HepG2 (cell line): ENCODE measurements at regions not wholly inside any gene's neighbourhood (a gene's known extent, or its start where the extent isn't known, plus 50 kb on each side); places are given as distances from the start of the nearest gene placed in this dataset.
A peak's percentile ranks its signal among the peaks of the same experiment; 100 is the strongest.

ENCODE experiments used
- ATAC-seq: fragments of 200-7000 bp; cut with Tn5 transposase; 3 replicates; pipeline ENCODE4 v1.9.1; 2020; ENCODE audit warnings: mild to moderate bottlenecking, moderate library complexity
- BruUV-seq: library from RNA; stranded (reverse); fragments of 400-500 nt; replicated peaks from 2 replicates; lab custom pipeline; 2021; lab: Mats Ljungman, UMichigan
- CTCF ChIA-PET: fragments of 300-600 bp; formaldehyde crosslinking; extraction: SDS; loops from one replicate; lab custom pipeline; 2021; ENCODE audit warnings: low total read pairs, inconsistent platforms, low intra/inter-chr PET ratio; lab: Yijun Ruan, JAX
- POLR2A ChIA-PET: fragments of 350-600 bp; sonication (Branson Sonifier 250); formaldehyde crosslinking; loops from one replicate; lab custom pipeline; 2020; ENCODE audit warnings: antibody characterized with exemption, inconsistent platforms; lab: Yijun Ruan, JAX
- DNase-seq: peaks from one replicate; pipeline ENCODE4 v3.0.0-alpha.2; 2015; ENCODE audit warnings: low spot score
- FAIRE-seq: peaks from 3 replicates; lab custom pipeline; 2011; peaks lifted over from hg19 to GRCh38; lab: Jason Lieb, UNC
- H2AFZ ChIP-seq: one replicate; pipeline ENCODE4 v1.6.1; 2011; ENCODE audit warnings: low read length, inconsistent platforms
- H3K27ac ChIP-seq: fragments of 300-600 bp; 3 replicates; pipeline ENCODE4 v1.8.0; 2011; ENCODE audit warnings: mixed run types, mild to moderate bottlenecking, mixed read lengths, low read length, inconsistent platforms; ENCODE audit not compliant: insufficient read depth; ENCODE audit errors: extremely low read length
- H3K27me3 ChIP-seq, 2 experiments: fragments of 200-600 bp in 1 of 2; 2 replicates in 1 of 2; 3 replicates in 1 of 2; pipeline versions ENCODE4 v1.6.0 to v1.8.0; 2011; ENCODE audit warnings: low read length in 2 of 2, mild to moderate bottlenecking in 2 of 2, moderate library complexity in 2 of 2, inconsistent platforms in 1 of 2; ENCODE audit not compliant: insufficient read depth in 2 of 2, control insufficient read depth in 1 of 2
- H3K36me3 ChIP-seq, 2 experiments: fragments of 200-600 bp in 1 of 2; replicated peaks in 1 of 2; 2 replicates in 1 of 2; 3 replicates in 1 of 2; pipeline versions ENCODE4 v1.5.1 to v1.8.0; 2011; ENCODE audit warnings: low read length in 2 of 2, inconsistent platforms in 1 of 2; ENCODE audit not compliant: insufficient read depth in 2 of 2, control insufficient read depth in 1 of 2
- H3K4me1 ChIP-seq: 2 replicates; pipeline ENCODE4 v1.5.1; 2012; ENCODE audit warnings: low read length, inconsistent platforms; ENCODE audit not compliant: insufficient read depth
- H3K4me2 ChIP-seq: 2 replicates; pipeline ENCODE4 v1.6.0; 2011; ENCODE audit warnings: low read depth, low read length, inconsistent platforms
- H3K4me3 ChIP-seq, 3 experiments: fragments of 200-600 bp in 1 of 3; sonication (generic), shearing (Covaris generic) in 1 of 3; replicated peaks in 1 of 3; 2 replicates each; pipeline ENCODE4 v1.5.1; 2011 to 2016; ENCODE audit warnings: low read length in 3 of 3, inconsistent platforms in 2 of 3, low read depth in 2 of 3, mild to moderate bottlenecking in 2 of 3, control low read depth in 1 of 3, mixed read lengths in 1 of 3; ENCODE audit not compliant: insufficient read depth in 1 of 3
- H3K79me2 ChIP-seq: one replicate; pipeline ENCODE4 v1.6.1; 2011; ENCODE audit warnings: low read length, inconsistent platforms; ENCODE audit not compliant: insufficient read depth
- H3K9ac ChIP-seq: 2 replicates; pipeline ENCODE4 v1.6.0; 2011; ENCODE audit warnings: mild to moderate bottlenecking, low read depth, low read length, inconsistent platforms; ENCODE audit not compliant: insufficient read depth
- H3K9me3 ChIP-seq: 2 replicates; pipeline ENCODE4 v1.5.1; 2012; ENCODE audit warnings: mild to moderate bottlenecking, low read length
- H4K20me1 ChIP-seq: 2 replicates; pipeline ENCODE4 v1.6.0; 2011; ENCODE audit warnings: inconsistent platforms, mild to moderate bottlenecking, low read length, moderate library complexity; ENCODE audit not compliant: insufficient read depth
- ATF2 ChIP-seq: sonication (generic); formaldehyde crosslinking; IDR thresholded peaks from 2 replicates; pipeline ENCODE4 v1.4.0; 2020; ENCODE audit warnings: missing genetic modification reagents
- CEBPB ChIP-seq: IDR thresholded peaks from 2 replicates; pipeline ENCODE4 v1.6.1; 2011; ENCODE audit warnings: low read depth, low read length, improper control_type of control experiment, borderline replicate concordance
- LCORL ChIP-seq, 2 experiments: fragments of 450-650 bp in 1 of 2; sonication (generic) in 1 of 2; formaldehyde crosslinking in 1 of 2; IDR thresholded peaks; 2 replicates each; pipeline versions ENCODE4 v1.5.0 to v1.6.1; 2017 to 2020; ENCODE audit warnings: antibody characterized with exemption in 1 of 2, missing genetic modification reagents in 1 of 2
- NR2F6 ChIP-seq, 2 experiments: IDR thresholded peaks; 2 replicates each; pipeline ENCODE4 v1.6.1; 2016; ENCODE audit warnings: antibody characterized with exemption in 1 of 2, mild to moderate bottlenecking in 1 of 2
- RNF219 ChIP-seq: sonication (generic); formaldehyde crosslinking; IDR thresholded peaks from 2 replicates; pipeline ENCODE4 v1.5.0; 2020; ENCODE audit warnings: mild to moderate bottlenecking, missing genetic modification reagents
- ZBED4 ChIP-seq: sonication (generic); formaldehyde crosslinking; IDR thresholded peaks from 2 replicates; pipeline ENCODE4 v1.4.0; 2020; ENCODE audit warnings: missing genetic modification reagents, borderline replicate concordance
- ZBTB38 ChIP-seq: sonication (generic); formaldehyde crosslinking; IDR thresholded peaks from 2 replicates; pipeline ENCODE4 v1.5.1; 2020; ENCODE audit warnings: mild to moderate bottlenecking, missing genetic modification reagents
- ZNF484 ChIP-seq: sonication (generic); formaldehyde crosslinking; IDR thresholded peaks from 2 replicates; pipeline ENCODE4 v1.5.1; 2020; ENCODE audit warnings: mild to moderate bottlenecking, low read depth, missing genetic modification reagents, borderline replicate concordance
- ZNF724P ChIP-seq: sonication (generic); formaldehyde crosslinking; IDR thresholded peaks from 2 replicates; pipeline ENCODE4 v1.8.0; 2022; ENCODE audit warnings: missing genetic modification reagents, borderline replicate concordance
- WGBS: methylation state at CpG from one replicate; pipeline ENCODE4 v1.1.6; 2017; ENCODE audit warnings: low lambda C conversion rate; 5-methylcytosine and 5-hydroxymethylcytosine counted together
- in situ Hi-C: cut with HindIII; loops from 2 replicates; pipeline ENCODE4 v1.10.0; 2017; ENCODE audit warnings: low pct_unique_long_range_greater_than_20kb; ENCODE audit not compliant: extremely low pct_ligation_motif_present
- intact Hi-C: fragments of 100-400 bp; cut with micrococcal nuclease; formaldehyde crosslinking; loops from one replicate; pipeline ENCODE4 v1.10.0; 2022; ENCODE audit not compliant: unreplicated experiment

- 6% methylated on average over 2 of the region's 2 CpGs for WGBS
- POLR2A ChIA-PET = no interaction called here
- no peak overlapping the region for H3K4me3 ChIP-seq
- in situ Hi-C loops (no loop called here), intact Hi-C loops (loop anchor here (10.0 kb wide), 1 partner anchor 63 kb away; no protein-coding TSS in a partner anchor)
- CTCF ChIA-PET = no interaction called here
- ATAC-seq (no peak), FAIRE-seq (no peak), DNase-seq (no peak)
- H3K79me2 ChIP-seq = no peaks in the 10 kb centered on the region
- TF ChIP-seq LCORL (IDR thresholded peaks at IDR 0.05) (0 out of 2 replicates have a peak, but pooled peaks have one; percentile 19), LCORL (CRISPR knock-in tag; IDR thresholded peaks at IDR 0.05) (no peak), ZNF484 (CRISPR knock-in tag) (no peak)
- no TSS peak for BruUV-seq
- no peaks in the 10 kb centered on the region for H3K27me3 ChIP-seq
- peaks cover 17% of the 10 kb centered on the region; the same call in 1 of the 2 replicates for H3K9me3 ChIP-seq
- no peaks in the 10 kb centered on the region for H4K20me1 ChIP-seq
- no peak overlapping the region for H2AFZ ChIP-seq
- no peak overlapping the region for H3K9ac ChIP-seq
- no peaks in the 10 kb centered on the region for H3K36me3 ChIP-seq
- H3K4me1 ChIP-seq = no peaks in the 10 kb centered on the region
- H3K4me2 ChIP-seq = no peak overlapping the region
- no peak overlapping the region for H3K27ac ChIP-seq
Measured at GRCh38 chr16:63497408-63497807, 1461.2 kb upstream of the CDH8 start.

- WGBS = 0% methylated on average over 1 of the region's 1 CpG
- Histone ChIP-seq H3K4me2 (no peak overlapping the region), H3K27ac (no peak overlapping the region), H2AFZ (no peak overlapping the region), H4K20me1 (no peaks in the 10 kb centered on the region), H3K4me3 (no peak overlapping the region), H3K9ac (no peak overlapping the region), H3K9me3 (peaks cover 17% of the 10 kb centered on the region; the same call in 1 of the 2 replicates), H3K36me3 (no peaks in the 10 kb centered on the region), H3K27me3 (no peaks in the 10 kb centered on the region), H3K79me2 (no peaks in the 10 kb centered on the region), H3K4me1 (no peaks in the 10 kb centered on the region)
- DNase-seq (no peak), ATAC-seq (no peak), FAIRE-seq (no peak)
- ChIA-PET POLR2A (no interaction called here), CTCF (no interaction called here)
- intact Hi-C loops (loop anchor here (10.0 kb wide), 1 partner anchor 61 kb away; no protein-coding TSS in a partner anchor), in situ Hi-C loops (no loop called here)
- BruUV-seq = no TSS peak
- TF ChIP-seq ZNF724P (CRISPR knock-in tag) (no peak), CEBPB (no peak), RNF219 (CRISPR knock-in tag) (no peak), ZBTB38 (CRISPR knock-in tag) (no peak), ZBED4 (no peak), NR2F6 (IDR thresholded peaks at IDR 0.05) (no peak), NR2F6 (CRISPR knock-in tag; IDR thresholded peaks at IDR 0.05) (no peak), ATF2 (no peak)
Measured at GRCh38 chr16:63496282-63496681, 1460.0 kb upstream of the CDH8 start.
